Suppressor macrophage (primary cell): ENCODE measurements at regions not wholly inside any gene's neighbourhood (a gene's known extent, or its start where the extent isn't known, plus 50 kb on each side); places are given as distances from the start of the nearest gene placed in this dataset.
A peak's percentile ranks its signal among the peaks of the same experiment; 100 is the strongest.

Experiments
- DNase-seq, 4 experiments: peaks; one replicate each; pipeline ENCODE4 v3.0.0-alpha.2; 2020 to 2022

DNA sequence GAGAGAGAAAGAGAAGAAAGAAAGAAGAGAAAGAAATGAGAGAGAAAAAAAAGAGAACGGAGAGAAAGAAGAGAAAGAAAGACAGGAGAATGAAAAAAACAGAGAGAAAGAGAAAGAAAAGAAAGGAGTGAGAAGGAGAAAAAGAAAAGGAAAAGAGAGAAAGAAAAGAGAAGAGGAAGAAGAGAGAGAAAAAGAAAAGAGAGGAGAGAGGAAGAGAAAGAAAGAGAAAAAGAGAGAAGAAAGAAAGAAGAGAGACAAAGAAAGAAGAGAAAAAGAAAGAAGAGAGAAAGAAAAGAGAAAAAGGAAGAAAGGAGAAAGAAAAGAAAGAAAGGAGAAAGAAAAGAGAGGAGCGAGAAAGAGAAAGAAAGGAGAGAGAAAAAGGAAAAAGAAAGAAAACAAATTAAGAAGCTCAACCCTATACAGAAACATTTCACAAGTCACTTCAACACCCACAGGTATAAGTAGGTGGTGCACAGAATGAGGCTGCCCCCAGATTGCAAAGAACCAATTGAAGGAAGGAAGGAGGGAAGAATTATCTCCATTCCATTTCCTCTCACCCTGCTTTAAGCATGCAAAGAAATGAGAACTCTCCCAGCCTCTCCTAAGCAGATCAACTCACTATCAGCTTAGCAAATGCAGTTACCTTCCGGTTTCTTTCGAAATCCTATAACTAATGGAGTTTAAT is 98.8 kb upstream of the CACNA1A start:
- DNase-seq = no peak

DNA sequence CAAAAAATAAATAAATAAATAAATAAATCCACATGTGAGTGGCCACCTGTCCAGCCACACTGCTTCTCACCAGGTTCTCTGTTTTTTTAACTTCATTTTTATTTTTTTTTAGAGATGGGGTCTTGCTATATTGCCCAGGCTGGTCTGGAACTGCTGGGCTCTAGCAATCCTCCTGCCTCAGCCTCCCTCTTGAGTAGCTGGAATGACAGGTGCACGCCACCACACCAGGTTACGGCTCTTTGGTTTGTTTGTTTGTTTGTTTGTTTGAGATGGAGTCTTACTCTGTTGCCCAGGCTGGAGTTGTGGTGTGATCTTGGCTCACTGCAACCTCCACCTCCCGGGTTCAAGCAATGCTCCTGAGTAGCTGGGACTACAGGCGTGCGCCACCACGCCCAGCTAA is 94.5 kb upstream of the CACNA1A start:
- DNase-seq = no peak

DNA sequence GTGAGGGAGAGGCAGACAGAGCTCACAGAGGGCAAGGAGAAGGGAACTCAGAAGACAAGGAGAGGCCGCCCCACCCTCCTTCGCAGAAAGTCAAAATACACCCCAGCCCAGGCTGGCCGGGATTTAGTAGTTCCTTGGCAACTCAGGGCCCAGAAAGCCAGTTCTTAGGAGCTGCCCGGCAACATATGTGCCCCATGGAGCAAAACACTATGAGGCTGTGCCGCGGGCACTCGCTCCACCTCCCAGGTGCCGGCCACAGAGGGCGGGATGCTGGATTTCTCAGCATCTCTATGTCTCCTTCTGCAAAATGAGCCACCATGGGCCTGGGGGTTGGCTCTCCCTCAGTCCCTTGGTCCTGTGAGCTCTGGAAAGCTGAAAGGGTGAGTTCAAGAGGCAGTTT is 93.8 kb upstream of the CACNA1A start:
- no peak for DNase-seq

DNA sequence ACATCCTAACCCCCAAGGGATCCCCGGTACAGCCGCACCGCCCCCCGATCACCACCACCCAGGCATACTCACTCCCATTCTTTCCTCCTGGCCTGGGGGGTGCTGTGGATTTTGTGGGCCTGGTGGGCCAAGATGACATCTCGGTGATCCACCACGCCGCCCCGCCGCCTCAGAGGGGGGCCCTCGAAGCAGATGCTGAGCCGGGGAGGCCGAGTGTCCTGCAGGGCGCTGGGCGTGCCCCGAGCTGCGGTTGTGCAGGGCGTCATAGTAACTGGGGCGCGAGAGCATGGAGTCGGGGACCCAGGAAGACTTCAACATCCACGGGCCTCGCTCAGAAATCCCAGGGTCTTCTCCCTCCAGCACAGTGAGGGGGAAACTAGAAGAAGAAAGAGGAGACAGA is 93.4 kb upstream of the CACNA1A start:
- DNase-seq = no peak

DNA sequence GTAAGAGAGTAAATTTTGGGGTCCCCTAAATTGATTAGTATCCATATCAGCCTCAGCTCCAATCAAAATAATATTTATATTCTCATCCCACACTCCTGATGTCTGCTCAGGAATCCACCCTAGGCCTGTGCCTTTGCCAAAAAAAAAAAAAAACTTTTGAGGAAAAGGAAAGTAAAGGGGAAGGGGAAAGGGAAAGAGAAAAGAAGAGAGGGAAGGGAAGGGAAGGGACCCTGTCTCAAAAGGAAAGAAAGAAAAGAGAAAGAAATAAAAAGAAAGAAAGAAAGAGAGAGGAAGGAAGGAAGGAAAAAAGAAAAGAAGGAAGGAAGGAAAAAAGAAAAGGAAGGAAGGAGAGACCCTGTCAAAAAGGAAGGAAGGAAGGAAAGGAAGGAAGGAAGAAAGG is 91.8 kb upstream of the CACNA1A start:
- DNase-seq = no peak

DNA sequence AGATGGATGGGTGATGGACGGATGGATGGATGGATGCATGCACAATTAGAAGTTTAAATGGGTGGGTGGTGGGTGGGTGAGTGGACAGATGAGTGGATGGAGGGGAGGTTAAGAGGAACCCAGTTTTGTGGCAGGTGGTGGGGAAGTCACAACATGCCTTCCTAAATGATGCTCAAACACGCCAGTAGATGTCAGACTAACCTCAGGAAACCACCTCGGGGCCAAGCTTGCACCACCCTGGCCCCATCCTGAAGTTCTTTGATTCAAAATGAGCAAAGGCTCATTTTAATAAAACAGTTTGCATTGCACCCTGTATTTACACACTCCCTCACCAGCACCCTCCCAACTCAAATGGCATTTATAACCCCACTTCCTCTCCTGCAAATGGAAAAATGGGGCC is 91.4 kb upstream of the CACNA1A start:
- peak; percentile 71 to 82 (median 77) for DNase-seq

DNA sequence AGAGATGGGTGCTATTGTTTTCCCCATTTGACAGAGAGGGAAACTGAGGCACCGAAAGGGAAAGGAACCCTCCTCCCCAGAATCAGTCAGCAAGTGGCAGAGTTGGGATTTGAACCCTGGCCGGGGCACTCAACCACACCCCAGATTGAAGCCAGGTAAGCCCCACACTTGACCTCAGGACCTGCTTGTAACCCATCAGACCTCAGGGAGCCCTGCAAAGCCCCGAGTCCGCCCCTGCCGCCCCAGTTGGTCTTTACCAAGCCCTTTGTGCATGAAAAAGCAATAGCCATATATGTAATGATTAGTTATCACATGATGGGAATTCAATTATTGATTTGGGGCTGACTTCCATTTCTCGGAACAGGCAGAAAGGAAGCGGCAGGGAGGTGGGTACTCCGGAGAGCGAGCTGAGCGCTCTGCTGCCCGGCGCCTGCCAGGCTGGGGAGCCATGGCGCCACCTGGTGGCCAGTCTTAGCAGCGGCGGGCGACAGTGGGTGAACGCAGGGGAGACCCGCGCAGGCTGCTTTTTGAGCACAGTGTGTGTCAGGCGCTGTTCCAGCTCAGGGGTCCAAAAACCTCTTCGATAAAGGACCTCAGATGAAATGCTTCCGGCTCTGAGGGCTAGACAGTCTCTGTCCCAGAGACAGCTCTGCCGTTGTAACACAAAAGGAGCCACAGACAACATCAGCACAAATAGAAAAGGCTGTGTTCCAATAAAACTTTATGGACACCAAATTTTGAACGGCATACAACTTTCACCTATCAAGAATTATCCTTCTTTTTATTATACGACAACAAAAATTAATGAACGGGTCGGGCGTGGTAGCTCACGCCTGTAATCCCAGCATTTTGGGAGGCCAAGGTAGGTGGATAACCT is 82.9 kb upstream of the CACNA1A start:
- peak; percentile 73 to 88 (median 82) for DNase-seq

DNA sequence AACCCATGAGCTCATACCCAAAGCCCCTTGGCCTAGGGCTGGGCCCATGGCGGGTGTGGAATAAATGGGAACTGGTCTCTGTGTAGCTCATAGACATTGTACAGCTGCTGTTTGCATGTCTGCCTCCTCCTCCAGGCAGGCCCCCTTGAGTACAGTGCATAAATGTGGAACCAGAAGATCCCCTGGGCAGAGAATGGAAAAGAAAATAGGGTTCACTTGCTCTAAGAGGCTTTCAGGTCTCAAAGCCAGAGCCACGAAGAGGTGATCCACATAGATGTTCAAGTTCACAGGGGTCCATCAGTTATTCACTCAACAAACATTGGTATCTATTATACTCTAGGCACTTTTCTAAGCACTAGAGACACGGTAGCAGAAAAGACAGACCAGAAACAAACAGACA is 79.2 kb upstream of the CACNA1A start:
- DNase-seq = no peak

DNA sequence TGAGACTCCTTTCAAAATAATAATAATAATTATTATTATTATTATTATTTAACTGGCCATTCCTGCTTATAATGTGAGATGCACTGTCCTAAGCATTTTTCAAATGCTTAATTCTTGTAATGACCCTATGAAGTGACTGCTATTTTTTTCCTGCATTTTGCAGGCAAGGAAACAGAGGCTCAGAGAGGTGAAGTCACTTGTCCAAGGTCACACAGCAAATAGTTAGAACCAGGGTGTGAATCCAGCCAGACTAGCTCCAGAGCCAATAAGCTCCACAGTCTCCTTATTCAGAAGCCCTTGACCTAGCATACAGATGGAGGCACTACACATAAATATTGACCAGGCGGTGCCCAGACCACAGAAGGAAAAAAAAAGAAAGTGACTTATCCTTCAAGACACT is 77.5 kb upstream of the CACNA1A start:
- no peak for DNase-seq

DNA sequence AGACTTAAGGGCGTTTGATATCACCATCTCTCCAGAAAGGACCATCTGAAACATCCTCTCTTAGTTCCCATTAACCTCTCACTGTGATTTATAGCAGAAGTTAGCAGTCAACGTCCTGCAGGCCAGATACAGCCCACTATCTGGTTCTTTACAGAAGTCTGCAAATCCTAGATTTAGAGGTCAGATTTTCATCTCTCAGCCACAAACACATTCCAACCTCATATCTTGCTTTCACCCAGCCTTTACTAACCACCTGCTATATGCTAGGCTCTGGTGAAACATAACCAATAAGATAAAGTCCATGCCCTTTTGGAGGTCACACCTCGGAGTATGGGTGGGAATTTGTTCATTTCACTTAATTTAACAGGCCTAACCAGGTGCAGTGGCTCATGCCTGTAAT is 76.8 kb upstream of the CACNA1A start:
- no peak for DNase-seq

DNA sequence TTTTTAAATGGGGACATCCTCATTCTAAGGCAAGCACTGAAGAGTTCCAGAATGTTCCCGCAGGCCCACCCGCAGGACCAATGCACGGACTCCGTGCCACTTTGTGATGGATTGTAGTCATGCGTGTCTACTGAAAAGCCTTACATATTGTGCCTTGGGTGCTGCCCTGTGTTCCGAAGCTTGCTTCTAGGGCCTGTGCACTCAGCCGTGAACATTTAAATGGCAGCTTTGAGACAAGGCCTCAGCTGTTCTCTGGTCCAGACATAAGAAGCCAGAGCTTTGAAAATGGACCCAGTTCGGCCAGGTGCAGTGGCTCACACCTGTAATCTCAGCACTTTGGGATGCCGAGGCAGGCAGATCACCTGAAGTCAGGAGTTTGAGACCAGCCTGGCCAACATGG is 75.3 kb upstream of the CACNA1A start:
- no peak for DNase-seq

DNA sequence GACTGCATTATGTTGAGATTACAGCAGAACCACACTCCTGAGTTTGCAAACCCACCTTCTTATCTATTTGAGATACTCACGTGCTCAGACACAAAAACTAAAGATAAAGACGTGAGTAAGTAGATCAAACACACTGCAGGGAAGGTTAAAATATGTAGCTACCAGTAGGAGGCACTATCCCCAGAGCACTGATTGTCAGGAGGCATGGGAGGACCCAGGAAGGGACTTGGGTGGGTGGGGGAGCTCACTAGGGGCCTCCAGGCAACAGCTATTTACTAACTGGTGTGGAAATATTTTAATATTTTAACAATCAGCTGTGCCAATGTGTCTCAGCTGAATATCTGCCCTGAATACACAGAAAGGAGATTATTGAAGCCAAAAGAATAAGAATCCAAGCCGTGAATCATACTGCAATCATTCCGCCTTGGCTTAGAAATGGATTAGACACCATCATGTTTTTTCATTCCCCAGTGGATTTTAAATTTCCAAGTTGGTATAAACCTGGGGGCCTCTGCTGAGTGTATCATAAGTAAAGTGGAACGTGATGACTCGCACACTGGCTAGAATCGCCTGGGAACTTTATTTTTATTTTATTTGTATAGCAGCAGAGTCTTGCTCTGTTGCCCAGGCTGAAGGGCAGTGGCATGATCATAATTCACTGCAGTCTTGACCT is 73.2 kb upstream of the CACNA1A start:
- DNase-seq = no peak

DNA sequence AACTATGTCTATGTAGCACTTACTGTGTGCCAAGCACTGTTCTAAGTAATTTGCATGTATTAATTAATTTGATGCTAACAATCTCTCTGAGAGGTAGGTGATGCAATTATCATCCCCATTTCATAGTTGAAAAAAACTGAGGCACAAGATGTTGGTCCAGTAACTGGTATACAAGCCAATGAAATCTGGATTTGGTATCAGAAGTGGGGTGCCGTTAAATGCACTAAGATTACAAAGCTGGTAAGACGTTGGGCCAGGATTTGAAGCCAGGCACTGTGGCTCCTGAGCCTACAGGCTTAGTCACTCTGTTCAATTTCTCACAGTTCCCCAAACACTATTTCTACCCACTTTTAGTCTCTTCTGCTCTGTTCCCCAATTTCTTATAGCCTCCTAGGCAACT is 70.4 kb upstream of the CACNA1A start:
- DNase-seq = no peak

DNA sequence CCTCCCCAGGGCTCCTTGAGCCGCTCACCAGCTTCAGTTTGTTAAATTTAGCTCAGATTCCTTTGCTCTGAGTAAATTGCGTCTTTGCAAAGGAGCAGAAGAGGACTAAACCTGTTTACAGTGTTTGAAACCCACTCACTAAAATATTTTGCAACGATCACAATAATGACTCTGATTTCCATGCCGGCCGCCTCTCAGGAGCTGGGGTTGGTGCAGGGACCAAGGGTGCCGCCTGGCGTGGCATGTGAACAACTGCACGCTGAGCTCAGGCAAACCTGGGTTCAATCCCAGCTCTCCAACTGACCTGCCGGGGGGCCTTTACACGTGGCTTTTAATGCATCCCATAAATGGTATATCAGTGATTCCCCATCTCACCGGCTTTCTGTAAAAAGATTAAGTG is 68.7 kb upstream of the CACNA1A start:
- peak in 1 of 4 experiments; percentile 4 for DNase-seq

DNA sequence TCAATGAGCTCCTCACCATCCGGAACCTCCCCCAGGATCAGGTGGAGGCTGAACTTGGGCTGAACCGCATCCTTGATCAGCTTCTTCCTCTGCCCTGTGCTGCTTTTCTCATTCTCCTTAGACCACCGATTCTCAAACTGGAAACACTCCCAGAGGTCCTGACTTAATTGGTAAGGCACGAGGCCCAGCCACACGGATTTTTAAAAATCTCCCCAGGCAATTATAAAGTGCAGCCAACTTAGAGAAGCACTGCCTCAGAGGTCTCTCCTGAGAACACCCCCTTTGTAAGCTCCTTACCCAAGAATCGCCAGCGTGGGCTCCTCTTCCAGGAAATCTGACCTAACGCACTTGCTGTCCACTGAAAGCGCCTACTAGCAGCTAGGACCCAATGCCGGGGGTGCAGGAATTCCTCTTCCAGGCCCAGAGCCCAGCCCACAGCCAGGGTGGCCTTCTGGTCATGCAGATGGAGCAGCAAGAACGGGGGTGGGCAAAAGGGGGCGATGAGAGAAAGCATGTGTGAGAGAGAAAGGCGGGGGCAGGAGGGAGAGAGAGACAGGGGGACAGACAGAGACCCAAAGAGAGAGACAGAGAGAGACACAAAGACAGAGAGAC is 66.9 kb upstream of the CACNA1A start:
- no peak for DNase-seq

DNA sequence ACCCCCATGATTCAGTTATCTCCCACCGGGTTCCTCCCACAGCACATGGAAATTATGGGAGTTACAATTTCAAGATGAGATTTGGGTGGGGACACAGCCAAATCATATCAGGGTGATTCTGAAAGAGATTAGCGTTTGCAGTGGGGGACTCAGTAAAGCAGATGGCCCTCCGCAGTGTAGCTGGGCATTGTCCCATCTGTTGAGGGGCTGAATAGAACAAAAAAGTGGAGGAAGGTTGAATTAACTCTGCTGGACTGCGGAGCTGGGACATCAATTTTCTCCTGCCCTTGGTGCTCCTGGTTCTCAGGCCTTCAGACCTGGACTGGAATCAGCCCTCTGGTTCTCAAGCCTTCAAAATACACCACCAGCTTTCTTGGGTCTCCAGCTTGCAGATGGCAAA is 55.2 kb upstream of the CACNA1A start:
- peak in 1 of 4 experiments; percentile 13 for DNase-seq

DNA sequence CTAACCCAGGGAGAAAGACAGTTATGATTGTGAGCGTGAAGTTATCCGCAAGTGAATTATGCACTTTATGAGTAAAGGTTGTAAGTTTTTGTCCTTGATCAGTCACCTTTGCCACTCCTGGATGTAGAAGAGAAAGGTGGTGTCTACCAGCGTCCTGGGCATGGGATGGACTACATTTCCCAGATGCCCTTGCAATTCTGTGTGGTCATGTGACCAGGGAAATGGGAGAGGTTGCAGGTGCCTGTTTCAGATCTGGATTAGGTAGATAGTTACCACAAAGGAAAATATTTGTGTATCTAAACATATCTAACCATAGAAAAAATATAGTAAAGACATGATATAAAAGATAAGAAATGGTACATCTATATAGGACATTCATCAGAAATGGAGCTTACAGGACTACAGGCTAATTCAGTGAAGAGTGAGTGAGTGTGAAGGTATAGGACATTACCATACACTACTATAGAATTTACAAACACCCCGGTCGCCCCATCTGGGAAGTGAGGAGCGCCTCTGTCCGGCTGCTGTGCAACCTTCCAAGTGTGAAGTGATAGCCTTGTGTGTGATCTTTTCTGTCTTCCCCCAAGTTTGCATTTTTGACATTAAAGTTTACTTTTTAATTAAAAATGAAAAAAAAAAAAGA is 51.6 kb upstream of the CACNA1A start:
- DNase-seq = no peak

DNA sequence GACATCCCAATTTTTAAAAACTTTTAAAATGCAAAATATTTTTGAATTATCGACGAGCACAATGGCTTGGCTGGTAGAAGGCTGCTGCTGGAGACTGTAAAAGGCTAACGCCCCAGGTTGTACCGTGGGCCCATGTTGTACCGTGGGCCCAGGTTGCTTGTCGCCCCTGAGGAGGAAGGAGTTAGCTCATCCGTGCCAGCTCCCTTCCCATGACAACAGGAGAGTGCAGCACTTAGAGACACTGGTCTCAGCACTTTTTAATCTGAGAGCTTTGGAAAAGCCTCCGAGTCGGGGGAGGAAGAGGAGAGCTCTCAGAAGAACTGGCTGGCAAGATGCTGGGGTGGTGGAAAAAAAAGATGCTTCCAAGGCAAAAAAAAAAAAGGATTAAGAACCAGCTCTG is 50.3 kb upstream of the CACNA1A start:
- no peak for DNase-seq
